HepG2 (cell line): ENCODE measurements at regions not wholly inside any gene's neighbourhood (a gene's known extent, or its start where the extent isn't known, plus 50 kb on each side); places are given as distances from the start of the nearest gene placed in this dataset.

Source experiments
- ATAC-seq: fragments of 200-7000 bp; cut with Tn5 transposase; 3 replicates; pipeline ENCODE4 v1.9.1; 2020; ENCODE audit warnings: mild to moderate bottlenecking, moderate library complexity
- BruUV-seq: library from RNA; stranded (reverse); fragments of 400-500 nt; replicated peaks from 2 replicates; lab custom pipeline; 2021; lab: Mats Ljungman, UMichigan
- CTCF ChIA-PET: fragments of 300-600 bp; formaldehyde crosslinking; extraction: SDS; loops from one replicate; lab custom pipeline; 2021; ENCODE audit warnings: low total read pairs, inconsistent platforms, low intra/inter-chr PET ratio; lab: Yijun Ruan, JAX
- POLR2A ChIA-PET: fragments of 350-600 bp; sonication (Branson Sonifier 250); formaldehyde crosslinking; loops from one replicate; lab custom pipeline; 2020; ENCODE audit warnings: antibody characterized with exemption, inconsistent platforms; lab: Yijun Ruan, JAX
- DNase-seq: peaks from one replicate; pipeline ENCODE4 v3.0.0-alpha.2; 2015; ENCODE audit warnings: low spot score
- FAIRE-seq: peaks from 3 replicates; lab custom pipeline; 2011; peaks lifted over from hg19 to GRCh38; lab: Jason Lieb, UNC
- H2AFZ ChIP-seq: one replicate; pipeline ENCODE4 v1.6.1; 2011; ENCODE audit warnings: low read length, inconsistent platforms
- H3K27ac ChIP-seq: fragments of 300-600 bp; 3 replicates; pipeline ENCODE4 v1.8.0; 2011; ENCODE audit warnings: mixed run types, mild to moderate bottlenecking, mixed read lengths, low read length, inconsistent platforms; ENCODE audit not compliant: insufficient read depth; ENCODE audit errors: extremely low read length
- H3K27me3 ChIP-seq, 2 experiments: fragments of 200-600 bp in 1 of 2; 2 replicates in 1 of 2; 3 replicates in 1 of 2; pipeline versions ENCODE4 v1.6.0 to v1.8.0; 2011; ENCODE audit warnings: low read length in 2 of 2, mild to moderate bottlenecking in 2 of 2, moderate library complexity in 2 of 2, inconsistent platforms in 1 of 2; ENCODE audit not compliant: insufficient read depth in 2 of 2, control insufficient read depth in 1 of 2
- H3K36me3 ChIP-seq, 2 experiments: fragments of 200-600 bp in 1 of 2; replicated peaks in 1 of 2; 2 replicates in 1 of 2; 3 replicates in 1 of 2; pipeline versions ENCODE4 v1.5.1 to v1.8.0; 2011; ENCODE audit warnings: low read length in 2 of 2, inconsistent platforms in 1 of 2; ENCODE audit not compliant: insufficient read depth in 2 of 2, control insufficient read depth in 1 of 2
- H3K4me1 ChIP-seq: 2 replicates; pipeline ENCODE4 v1.5.1; 2012; ENCODE audit warnings: low read length, inconsistent platforms; ENCODE audit not compliant: insufficient read depth
- H3K4me2 ChIP-seq: 2 replicates; pipeline ENCODE4 v1.6.0; 2011; ENCODE audit warnings: low read depth, low read length, inconsistent platforms
- H3K4me3 ChIP-seq, 3 experiments: fragments of 200-600 bp in 1 of 3; sonication (generic), shearing (Covaris generic) in 1 of 3; replicated peaks in 1 of 3; 2 replicates each; pipeline ENCODE4 v1.5.1; 2011 to 2016; ENCODE audit warnings: low read length in 3 of 3, inconsistent platforms in 2 of 3, low read depth in 2 of 3, mild to moderate bottlenecking in 2 of 3, control low read depth in 1 of 3, mixed read lengths in 1 of 3; ENCODE audit not compliant: insufficient read depth in 1 of 3
- H3K79me2 ChIP-seq: one replicate; pipeline ENCODE4 v1.6.1; 2011; ENCODE audit warnings: low read length, inconsistent platforms; ENCODE audit not compliant: insufficient read depth
- H3K9ac ChIP-seq: 2 replicates; pipeline ENCODE4 v1.6.0; 2011; ENCODE audit warnings: mild to moderate bottlenecking, low read depth, low read length, inconsistent platforms; ENCODE audit not compliant: insufficient read depth
- H3K9me3 ChIP-seq: 2 replicates; pipeline ENCODE4 v1.5.1; 2012; ENCODE audit warnings: mild to moderate bottlenecking, low read length
- H4K20me1 ChIP-seq: 2 replicates; pipeline ENCODE4 v1.6.0; 2011; ENCODE audit warnings: inconsistent platforms, mild to moderate bottlenecking, low read length, moderate library complexity; ENCODE audit not compliant: insufficient read depth
- CENPX ChIP-seq: sonication (generic); formaldehyde crosslinking; IDR thresholded peaks from 2 replicates; pipeline ENCODE4 v1.9.0; 2021; ENCODE audit warnings: mild to moderate bottlenecking, missing genetic modification reagents, moderate library complexity
- ISX ChIP-seq: sonication (generic); formaldehyde crosslinking; conservative IDR thresholded peaks from 2 replicates; pipeline ENCODE4 v1.5.0; 2020; ENCODE audit warnings: missing genetic modification reagents
- KAT7 ChIP-seq: IDR thresholded peaks from 2 replicates; pipeline ENCODE4 v1.6.1; 2018; ENCODE audit warnings: borderline replicate concordance, missing compliant biosample characterization
- NR3C1 ChIP-seq: sonication (generic); formaldehyde crosslinking; IDR thresholded peaks from 2 replicates; pipeline ENCODE4 v1.4.0; 2020; ENCODE audit warnings: missing genetic modification reagents
- ZBTB8A ChIP-seq: sonication (generic); formaldehyde crosslinking; IDR thresholded peaks from 2 replicates; pipeline ENCODE4 v1.4.0; 2020; ENCODE audit warnings: mild to moderate bottlenecking, low read depth, missing genetic modification reagents, borderline replicate concordance
- ZFP41 ChIP-seq: sonication (generic); formaldehyde crosslinking; IDR thresholded peaks from 2 replicates; pipeline ENCODE4 v1.4.0; 2020; ENCODE audit warnings: mild to moderate bottlenecking, missing genetic modification reagents, borderline replicate concordance
- ZHX1 ChIP-seq: sonication (generic); formaldehyde crosslinking; IDR thresholded peaks from 2 replicates; pipeline ENCODE4 v1.8.1; 2022; ENCODE audit warnings: low read depth, mild to moderate bottlenecking, missing genetic modification reagents
- ZNF225 ChIP-seq: sonication (generic); formaldehyde crosslinking; IDR thresholded peaks from 2 replicates; pipeline ENCODE4 v1.4.0; 2020; ENCODE audit warnings: mild to moderate bottlenecking, missing genetic modification reagents
- ZNF337 ChIP-seq: sonication (generic); formaldehyde crosslinking; IDR thresholded peaks from 2 replicates; pipeline ENCODE4 v1.5.1; 2020; ENCODE audit warnings: missing genetic modification reagents, low read depth, mild to moderate bottlenecking, borderline replicate concordance
- ZNF639 ChIP-seq: conservative IDR thresholded peaks from 2 replicates; pipeline ENCODE4 v1.6.1; 2018; ENCODE audit warnings: missing genetic modification reagents
- ZNF704 ChIP-seq: sonication (generic); formaldehyde crosslinking; IDR thresholded peaks from 2 replicates; pipeline ENCODE4 v1.8.1; 2023; ENCODE audit warnings: mild to moderate bottlenecking, inconsistent platforms, moderate library complexity, missing genetic modification reagents, borderline replicate concordance
- ZNF768 ChIP-seq: sonication (generic); formaldehyde crosslinking; IDR thresholded peaks from 2 replicates; pipeline ENCODE4 v1.4.0; 2020; ENCODE audit warnings: missing genetic modification reagents
- WGBS: methylation state at CpG from one replicate; pipeline ENCODE4 v1.1.6; 2017; ENCODE audit warnings: low lambda C conversion rate; 5-methylcytosine and 5-hydroxymethylcytosine counted together
- in situ Hi-C: cut with HindIII; loops from 2 replicates; pipeline ENCODE4 v1.10.0; 2017; ENCODE audit warnings: low pct_unique_long_range_greater_than_20kb; ENCODE audit not compliant: extremely low pct_ligation_motif_present
- intact Hi-C: fragments of 100-400 bp; cut with micrococcal nuclease; formaldehyde crosslinking; loops from one replicate; pipeline ENCODE4 v1.10.0; 2022; ENCODE audit not compliant: unreplicated experiment

- Histone ChIP-seq H3K9me3 (peaks cover 37% of the 10 kb centered on the region), H3K27me3 (no peaks in the 10 kb centered on the region)
- no TSS peak for BruUV-seq
- TF ChIP-seq ZHX1 (no peak), ISX (CRISPR knock-in tag) (no peak), ZFP41 (CRISPR knock-in tag) (no peak), ZNF225 (CRISPR knock-in tag) (no peak), NR3C1 (no peak), ZNF639 (CRISPR knock-in tag) (no peak), CENPX (CRISPR knock-in tag) (no peak), ZNF704 (CRISPR knock-in tag) (no peak), ZNF337 (CRISPR knock-in tag) (no peak), KAT7 (no peak), ZNF768 (CRISPR knock-in tag) (no peak), ZBTB8A (CRISPR knock-in tag) (no peak)
- TF ChIP-seq, all 625 proteins: peak for 0
- ChIA-PET POLR2A (no interaction called here), CTCF (no interaction called here)
- WGBS, result 7% methylated on average over 1 of the region's 1 CpG
- Histone ChIP-seq H2AFZ (no peak overlapping the region), H3K4me3 (no peak overlapping the region), H3K9ac (no peak overlapping the region), H3K79me2 (no peaks in the 10 kb centered on the region), H3K4me1 (no peaks in the 10 kb centered on the region), H4K20me1 (no peaks in the 10 kb centered on the region), H3K27ac (no peak overlapping the region), H3K36me3 (no peaks in the 10 kb centered on the region), H3K4me2 (no peak overlapping the region)
- FAIRE-seq (no peak), DNase-seq (no peak), ATAC-seq (no peak)
- in situ Hi-C loops, result no loop called here
- intact Hi-C loops, result no loop called here
Measured at GRCh38 chr7:41568135-41568534, 134.8 kb downstream of the INHBA start.
